K562 (cell line): ENCODE measurements at regions not wholly inside any gene's neighbourhood (a gene's known extent, or its start where the extent isn't known, plus 50 kb on each side); places are given as distances from the start of the nearest gene placed in this dataset.

Source experiments
- ATAC-seq: fragments of 200-7000 bp; cut with Tn5 transposase; 3 replicates; pipeline ENCODE4 v1.9.1; 2020; ENCODE audit warnings: moderate library complexity
- BruUV-seq: library from RNA; stranded (reverse); fragments of 400-500 nt; replicated peaks from 2 replicates; lab custom pipeline; 2021; lab: Mats Ljungman, UMichigan
- CTCF ChIA-PET: fragments of 300-600 bp; formaldehyde crosslinking; extraction: SDS; loops from one replicate; lab custom pipeline; 2021; ENCODE audit warnings: low intra/inter-chr PET ratio; lab: Yijun Ruan, JAX
- POLR2A ChIA-PET: fragments of 300-600, 350-650 bp; sonication (Branson Sonifier 250); formaldehyde crosslinking; extraction: SDS; loops from one replicate; lab custom pipeline; 2021; ENCODE audit warnings: antibody characterized with exemption, inconsistent platforms; lab: Yijun Ruan, JAX
- DNase-seq, 4 experiments: peaks; one replicate each; pipeline versions ENCODE4 v3.0.0 to v3.0.0-alpha.2; 2011 to 2018; ENCODE audit warnings: low spot score in 3 of 4, mixed read lengths in 3 of 4; ENCODE audit errors: extremely low read depth in 1 of 4
- FAIRE-seq: peaks from 2 replicates; lab custom pipeline; 2011; peaks lifted over from hg19 to GRCh38; lab: Jason Lieb, UNC
- H2AFZ ChIP-seq: 2 replicates; pipeline ENCODE4 v1.6.0; 2011; ENCODE audit warnings: low read depth, low read length, control low read depth, inconsistent platforms
- H3K27ac ChIP-seq: fragments of 200-600 bp; 3 replicates; pipeline ENCODE4 v1.8.0; 2011; ENCODE audit warnings: low read depth, mild to moderate bottlenecking, control low read depth, inconsistent platforms, low read length, moderate library complexity, mixed read lengths; ENCODE audit errors: extremely low read depth
- H3K27me3 ChIP-seq, 2 experiments: fragments of 300-600 bp in 1 of 2; 2 replicates in 1 of 2; 3 replicates in 1 of 2; pipeline versions ENCODE4 v1.6.0 to v1.8.0; 2011; ENCODE audit warnings: inconsistent platforms in 2 of 2, low read length in 2 of 2, mild to moderate bottlenecking in 1 of 2, mixed read lengths in 1 of 2, moderate library complexity in 1 of 2; ENCODE audit not compliant: control insufficient read depth in 2 of 2, insufficient read depth in 2 of 2
- H3K36me3 ChIP-seq: fragments of 300-600 bp; 3 replicates; pipeline ENCODE4 v1.8.0; 2011; ENCODE audit warnings: mild to moderate bottlenecking, low read length, inconsistent platforms; ENCODE audit not compliant: control insufficient read depth, insufficient read depth
- H3K4me1 ChIP-seq, 2 experiments: fragments of 200-600 bp in 1 of 2; replicated peaks in 1 of 2; 2 replicates in 1 of 2; 3 replicates in 1 of 2; pipeline versions ENCODE4 v1.5.1 to v1.8.0; 2011; ENCODE audit warnings: inconsistent platforms in 2 of 2, low read length in 2 of 2, mild to moderate bottlenecking in 1 of 2, mixed read lengths in 1 of 2, moderate library complexity in 1 of 2; ENCODE audit not compliant: control insufficient read depth in 2 of 2, insufficient read depth in 2 of 2
- H3K4me2 ChIP-seq: 2 replicates; pipeline ENCODE4 v1.6.1; 2011; ENCODE audit warnings: low read length, control low read depth, inconsistent platforms, mixed read lengths; ENCODE audit not compliant: insufficient read depth
- H3K4me3 ChIP-seq: fragments of 200-600 bp; sonication (generic), shearing (Covaris generic); 2 replicates; pipeline ENCODE4 v1.5.1; 2016; ENCODE audit warnings: control low read depth, inconsistent platforms
- H3K79me2 ChIP-seq: fragments of 200-600 bp; 3 replicates; pipeline ENCODE4 v1.8.0; 2011; ENCODE audit warnings: low read length, inconsistent platforms; ENCODE audit not compliant: control insufficient read depth, insufficient read depth
- H3K9ac ChIP-seq, 2 experiments: 2 replicates each; pipeline versions ENCODE4 v1.6.0 to v1.6.1; 2011; ENCODE audit warnings: low read depth in 2 of 2, low read length in 2 of 2, control low read depth in 1 of 2, inconsistent platforms in 1 of 2, mild to moderate bottlenecking in 1 of 2, mixed read lengths in 1 of 2; ENCODE audit not compliant: insufficient read depth in 1 of 2
- H3K9me1 ChIP-seq: one replicate; pipeline ENCODE4 v1.6.0; 2011; ENCODE audit warnings: inconsistent platforms, mild to moderate bottlenecking, low read length, moderate library complexity; ENCODE audit not compliant: control insufficient read depth, insufficient read depth
- H3K9me3 ChIP-seq: replicated peaks from 2 replicates; pipeline ENCODE4 v1.5.1; 2011; ENCODE audit warnings: low read depth, low read length, inconsistent platforms; ENCODE audit not compliant: control insufficient read depth, insufficient read depth
- H4K20me1 ChIP-seq: replicated peaks from 2 replicates; pipeline ENCODE4 v1.6.1; 2011; ENCODE audit warnings: low read length, inconsistent platforms, mixed read lengths; ENCODE audit not compliant: control insufficient read depth, insufficient read depth
- CAMTA2 ChIP-seq: fragments of 250-450 bp; sonication (Bioruptor Pico); conservative IDR thresholded peaks from 2 replicates; pipeline ENCODE4 v1.5.1; 2022
- DMBX1 ChIP-seq: fragments of 250-450 bp; sonication (Bioruptor Pico); IDR thresholded peaks from 2 replicates; pipeline ENCODE4 v1.8.0; 2022; ENCODE audit warnings: inconsistent platforms, mild to moderate bottlenecking, moderate library complexity, borderline replicate concordance
- GTF2E2 ChIP-seq: fragments of 200-800 bp; sonication (Bioruptor generic); IDR thresholded peaks from 2 replicates; pipeline ENCODE4 v1.6.1; 2016; ENCODE audit warnings: missing genetic modification characterization, missing compliant biosample characterization
- IRF9 ChIP-seq: fragments of 450-650 bp; IDR thresholded peaks from 2 replicates; pipeline ENCODE4 v1.6.1; 2016; ENCODE audit warnings: missing biosample characterization, missing genetic modification characterization
- NFE2 ChIP-seq: IDR thresholded peaks from 2 replicates; pipeline ENCODE4 v1.6.1; 2014; ENCODE audit warnings: antibody characterized with exemption, low read depth
- NRF1 ChIP-seq, 2 experiments: fragments of 450-650 bp; IDR thresholded peaks in 1 of 2; conservative IDR thresholded peaks in 1 of 2; 2 replicates each; pipeline ENCODE4 v1.6.1; 2014; ENCODE audit warnings: mild to moderate bottlenecking in 2 of 2
- ZNF146 ChIP-seq: IDR thresholded peaks from one replicate; pipeline ENCODE4 v1.6.1; 2018; ENCODE audit warnings: missing compliant biosample characterization; ENCODE audit not compliant: unreplicated experiment
- ZNF318 ChIP-seq, 2 experiments: fragments of 450-650 bp; IDR thresholded peaks; 2 replicates each; pipeline ENCODE4 v1.6.1; 2016; ENCODE audit warnings: mild to moderate bottlenecking in 2 of 2, borderline replicate concordance in 1 of 2, low read depth in 1 of 2, moderate library complexity in 1 of 2
- WGBS: fragments of 100-300 bp; shearing (Covaris generic); methylation state at CpG from one replicate; pipeline ENCODE4 v1.1.6; 2016; ENCODE audit warnings: low coverage, mixed read lengths; ENCODE audit not compliant: insufficient coverage; ENCODE audit errors: missing lambda C conversion rate; 5-methylcytosine and 5-hydroxymethylcytosine counted together
- in situ Hi-C: fragments of 300-500 bp; cut with MboI; formaldehyde crosslinking; loops from 4 replicates; pipeline ENCODE4 v1.15.0; 2018; ENCODE audit warnings: inconsistent platforms, mixed read lengths
- intact Hi-C: fragments of 100-400 bp; cut with micrococcal nuclease; formaldehyde crosslinking; loops from 2 replicates; pipeline ENCODE4 v1.14.2; 2022
- TF ChIP-seq, protein P1 (sequence below): fragments of 250-450 bp; sonication (Bioruptor Pico); IDR thresholded peaks from 2 replicates; pipeline ENCODE4 v1.5.0; 2021; ENCODE audit warnings: mild to moderate bottlenecking, borderline replicate concordance

- TF ChIP-seq NRF1 (conservative IDR thresholded peaks at IDR 0.05 in 1 of 2, IDR thresholded peaks at IDR 0.05 in 1 of 2) (peak in 1 of 2 experiments; percentile 18; a peak in 1 of 4 replicates), CAMTA2 (CRISPR knock-in tag) (no peak), NFE2 (peak; percentile 85)
Measured at GRCh38 chr4:56129431-56129861, 180.7 kb downstream of the CEP135 start (continued).

DNA sequence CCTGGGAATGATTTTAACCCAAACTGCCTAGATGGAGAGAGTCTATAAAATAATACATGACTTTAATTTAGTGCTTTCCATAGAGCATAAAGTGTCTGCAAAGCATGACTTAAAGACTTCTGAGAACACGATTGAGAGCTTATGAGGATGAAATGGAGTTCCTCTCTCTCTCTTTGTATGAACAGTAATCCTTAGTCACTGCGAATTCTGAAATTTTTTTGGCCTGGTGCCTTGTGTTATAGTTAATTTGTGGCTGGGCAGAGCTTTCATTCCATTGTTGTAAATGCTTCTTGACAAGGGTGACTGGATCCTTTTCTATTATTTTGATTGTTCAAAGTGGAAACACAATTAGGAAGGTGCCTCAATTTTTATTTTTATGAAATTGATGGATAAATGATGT, 179.5 kb downstream of the CEP135 start:
- CTCF ChIA-PET: no interaction called here
- H3K27me3 ChIP-seq: no peaks in the 10 kb centered on the region; a peak in 1 of 5 replicates
- DNase-seq (no peak), FAIRE-seq (no peak), ATAC-seq (no peak)
- intact Hi-C loops: no loop called here
- no TSS peak for BruUV-seq
- H4K20me1 ChIP-seq: no peaks in the 10 kb centered on the region
- no peak overlapping the region for H3K9ac ChIP-seq
- POLR2A ChIA-PET: interaction anchor here (0.7 kb wide), 1 partner anchor 21 kb away, joined by 3 read pairs; no protein-coding TSS in a partner anchor
- no peak overlapping the region for H3K4me3 ChIP-seq
- H2AFZ ChIP-seq: no peak overlapping the region
- H3K4me1 ChIP-seq: no peaks in the 10 kb centered on the region
- in situ Hi-C loops: no loop called here
- WGBS: 0% methylated on average over 2 of the region's 2 CpGs
- no peaks in the 10 kb centered on the region for H3K9me1 ChIP-seq
- no peaks in the 10 kb centered on the region for H3K36me3 ChIP-seq
- H3K4me2 ChIP-seq: no peak overlapping the region
- no peaks in the 10 kb centered on the region for H3K79me2 ChIP-seq
- no peak overlapping the region for H3K27ac ChIP-seq
- no peaks in the 10 kb centered on the region for H3K9me3 ChIP-seq
- TF ChIP-seq ZNF146 (CRISPR knock-in tag) (no peak), GTF2E2 (tag) (no peak), ZNF318 (IDR thresholded peaks at IDR 0.05; ENCODE audit: borderline replicate concordance in 1 of 2, low read depth in 1 of 2) (no peak), IRF9 (tag) (no peak), DMBX1 (CRISPR knock-in tag) (no peak)
- TF ChIP-seq, protein P1, sequence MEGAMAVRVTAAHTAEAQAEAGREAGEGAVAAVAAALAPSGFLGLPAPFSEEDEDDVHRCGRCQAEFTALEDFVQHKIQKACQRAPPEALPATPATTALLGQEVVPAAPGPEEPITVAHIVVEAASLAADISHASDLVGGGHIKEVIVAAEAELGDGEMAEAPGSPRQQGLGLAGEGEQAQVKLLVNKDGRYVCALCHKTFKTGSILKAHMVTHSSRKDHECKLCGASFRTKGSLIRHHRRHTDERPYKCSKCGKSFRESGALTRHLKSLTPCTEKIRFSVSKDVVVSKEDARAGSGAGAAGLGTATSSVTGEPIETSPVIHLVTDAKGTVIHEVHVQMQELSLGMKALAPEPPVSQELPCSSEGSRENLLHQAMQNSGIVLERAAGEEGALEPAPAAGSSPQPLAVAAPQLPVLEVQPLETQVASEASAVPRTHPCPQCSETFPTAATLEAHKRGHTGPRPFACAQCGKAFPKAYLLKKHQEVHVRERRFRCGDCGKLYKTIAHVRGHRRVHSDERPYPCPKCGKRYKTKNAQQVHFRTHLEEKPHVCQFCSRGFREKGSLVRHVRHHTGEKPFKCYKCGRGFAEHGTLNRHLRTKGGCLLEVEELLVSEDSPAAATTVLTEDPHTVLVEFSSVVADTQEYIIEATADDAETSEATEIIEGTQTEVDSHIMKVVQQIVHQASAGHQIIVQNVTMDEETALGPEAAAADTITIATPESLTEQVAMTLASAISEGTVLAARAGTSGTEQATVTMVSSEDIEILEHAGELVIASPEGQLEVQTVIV (CRISPR knock-in tag): no peak
